Activated CD4-positive, alpha-beta T cell treated with anti-CD3 and anti-CD28 coated beads, Interleukin-2, amount 50 U/mL, for 1 hour (primary cell): ENCODE measurements at regions not wholly inside any gene's neighbourhood (a gene's known extent, or its start where the extent isn't known, plus 50 kb on each side); places are given as distances from the start of the nearest gene placed in this dataset.
"Not testable (repeated sequence)": the region's sequence is repeated elsewhere in the genome, so short reads cannot be mapped to it uniquely, and the experiment has no call there.

Source experiments
- DNase-seq: peaks from one replicate; pipeline ENCODE4 v3.0.0-alpha.2; 2020

DNA sequence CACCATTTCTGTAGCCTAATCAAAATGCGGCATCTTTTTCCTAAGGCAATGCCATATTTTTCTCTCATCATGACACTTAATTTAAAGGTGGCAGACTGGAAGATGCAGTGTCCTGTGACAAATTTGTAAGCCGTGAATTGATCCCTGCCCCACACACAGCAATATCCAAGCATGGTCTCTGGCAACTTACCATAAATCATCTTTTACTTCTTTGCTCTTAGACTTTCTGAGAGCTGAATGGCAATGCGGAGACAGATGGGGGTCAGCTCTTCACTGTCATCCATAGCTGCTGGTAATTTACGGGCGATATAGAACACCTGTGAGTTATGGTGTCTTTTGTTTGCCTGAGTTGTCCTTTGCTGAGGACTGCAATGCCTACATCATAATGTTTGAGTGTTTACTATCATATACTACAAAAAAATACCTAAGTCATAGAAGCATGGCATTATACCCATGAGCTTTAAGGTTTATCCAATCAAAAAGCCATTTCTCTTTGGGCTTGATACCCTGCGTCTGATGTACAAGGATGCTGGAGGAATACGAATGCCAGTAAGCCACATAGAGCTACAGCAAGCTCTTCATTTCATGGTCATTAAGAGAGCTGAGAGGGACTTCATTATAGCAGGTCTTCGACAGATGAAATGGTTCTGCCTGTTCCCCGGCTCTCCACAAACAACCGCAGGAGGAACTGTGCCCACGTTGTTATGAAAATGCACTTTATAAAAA lies 148.1 kb downstream of the TRIML1 start:
- no peak for DNase-seq

DNA sequence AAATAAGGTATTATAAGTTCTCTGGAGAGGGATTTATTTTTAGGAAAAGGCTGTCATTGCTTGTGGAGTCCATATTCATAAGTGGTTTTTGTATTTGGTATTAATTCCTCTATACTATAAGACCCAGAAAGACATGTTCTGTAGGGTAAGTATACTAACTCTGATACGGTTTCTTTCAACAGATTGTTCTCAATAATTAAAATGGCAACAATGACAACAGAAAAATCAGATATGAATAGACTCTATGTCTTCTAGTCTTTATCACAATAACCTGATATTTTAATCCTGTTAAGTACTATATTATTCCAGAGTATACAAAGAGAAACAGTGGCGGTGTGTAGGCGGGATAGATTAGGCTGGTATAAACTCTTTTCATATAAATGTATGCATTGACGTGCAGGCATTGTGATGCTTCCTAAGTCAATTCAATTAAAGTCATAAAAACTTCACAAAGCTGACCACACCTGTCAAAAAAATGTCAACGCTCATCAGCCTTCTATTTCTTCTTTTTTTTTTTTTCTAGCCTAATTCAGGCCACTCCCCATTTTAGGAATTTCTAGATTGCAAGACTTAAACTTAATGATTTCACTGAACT lies 150.4 kb downstream of the TRIML1 start:
- DNase-seq = no peak

DNA sequence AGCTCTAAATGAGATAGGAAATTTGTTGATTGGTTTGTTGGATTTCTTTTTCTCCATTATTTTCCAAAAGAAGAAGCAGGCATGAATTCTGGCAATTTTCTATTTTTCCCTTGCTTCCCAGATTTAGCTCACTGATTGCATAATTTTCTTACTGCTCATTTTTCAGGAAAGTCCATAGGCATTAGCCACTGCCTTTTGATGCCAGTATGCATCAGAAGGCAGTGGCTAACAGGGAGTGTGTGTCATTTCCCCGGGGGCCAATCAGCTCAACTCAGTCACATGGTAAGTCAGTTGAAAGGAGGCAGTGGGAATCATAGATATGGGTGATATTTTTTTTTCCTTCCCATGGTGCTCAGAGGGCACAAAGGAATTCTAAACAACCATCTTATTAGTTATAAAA lies 156.7 kb downstream of the TRIML1 start:
- DNase-seq = no peak

DNA sequence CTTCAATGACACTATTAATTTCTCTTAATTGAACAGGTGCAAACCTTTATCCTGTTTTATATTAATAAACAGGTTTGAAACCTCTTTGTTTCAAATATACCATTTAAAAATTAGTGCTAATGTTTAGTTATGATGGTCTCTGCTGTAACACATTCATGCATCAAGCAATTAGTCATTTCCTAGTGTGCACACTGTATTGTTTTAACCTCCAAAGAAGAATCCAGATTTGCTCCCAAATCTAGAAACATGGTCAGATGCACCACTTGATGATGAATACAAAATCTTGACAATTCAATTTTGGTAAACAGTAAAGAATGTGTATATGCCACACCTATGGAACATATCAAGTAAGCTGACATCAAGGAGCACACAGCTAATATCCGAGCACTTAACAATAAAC lies 157.1 kb downstream of the TRIML1 start:
- DNase-seq = no peak

DNA sequence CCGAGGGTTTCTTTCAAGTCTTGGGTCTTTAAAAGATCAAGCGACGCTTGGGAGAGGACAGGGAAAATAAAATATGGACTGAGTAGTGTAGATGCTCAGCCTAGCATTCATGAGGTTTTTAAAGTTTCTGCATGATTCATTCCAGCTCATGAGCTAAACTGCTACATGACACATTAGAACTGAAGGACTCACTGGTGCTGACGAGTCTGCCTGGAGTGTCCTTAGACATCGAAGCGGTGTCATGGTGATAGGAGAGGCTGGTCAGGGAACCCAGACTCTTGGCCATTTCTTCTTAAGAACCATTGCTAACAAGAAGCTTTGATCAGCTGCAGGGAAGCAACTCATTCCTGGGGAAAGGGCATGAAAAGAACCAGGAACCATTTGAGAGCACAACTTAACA lies 158.6 kb downstream of the TRIML1 start:
- no peak for DNase-seq

DNA sequence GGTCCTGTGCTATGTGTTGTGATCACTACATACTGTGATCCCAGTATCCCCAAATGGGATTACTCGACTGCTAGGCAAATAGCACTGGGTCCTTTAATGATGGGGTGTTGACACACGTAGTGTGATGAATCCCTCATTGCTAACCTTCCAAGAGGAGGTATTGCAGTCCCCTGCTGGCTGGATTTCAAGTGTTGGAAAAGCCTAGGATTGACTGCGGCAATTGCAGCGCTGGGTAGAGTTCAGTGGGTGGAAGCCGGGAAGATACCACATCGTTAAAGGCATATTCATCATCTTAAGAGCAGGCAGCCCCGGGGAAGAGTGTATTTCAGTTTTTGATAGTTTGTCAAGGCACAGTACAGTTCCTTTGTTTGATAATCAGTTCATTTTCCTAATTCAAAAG lies 159.9 kb downstream of the TRIML1 start:
- no peak for DNase-seq

DNA sequence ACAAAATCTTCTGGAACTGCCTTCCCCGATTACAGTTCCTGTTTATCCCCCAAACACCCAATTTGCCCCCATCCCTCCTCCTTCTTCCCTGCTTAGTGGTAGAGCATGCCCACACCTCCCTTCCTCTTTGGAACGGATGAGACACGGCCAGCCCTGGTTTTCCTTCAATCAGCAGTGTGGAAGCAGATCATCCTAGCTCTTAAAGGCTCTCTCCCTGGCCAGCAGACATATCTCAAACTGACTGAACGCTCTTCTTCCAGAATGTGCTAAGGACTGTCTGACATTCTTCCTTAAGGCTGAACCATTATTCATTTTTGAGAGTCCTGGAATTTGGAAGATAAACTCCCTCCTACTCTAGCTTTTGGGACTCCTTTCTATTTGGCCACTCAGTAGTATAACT lies 161.1 kb downstream of the TRIML1 start:
- no peak for DNase-seq

DNA sequence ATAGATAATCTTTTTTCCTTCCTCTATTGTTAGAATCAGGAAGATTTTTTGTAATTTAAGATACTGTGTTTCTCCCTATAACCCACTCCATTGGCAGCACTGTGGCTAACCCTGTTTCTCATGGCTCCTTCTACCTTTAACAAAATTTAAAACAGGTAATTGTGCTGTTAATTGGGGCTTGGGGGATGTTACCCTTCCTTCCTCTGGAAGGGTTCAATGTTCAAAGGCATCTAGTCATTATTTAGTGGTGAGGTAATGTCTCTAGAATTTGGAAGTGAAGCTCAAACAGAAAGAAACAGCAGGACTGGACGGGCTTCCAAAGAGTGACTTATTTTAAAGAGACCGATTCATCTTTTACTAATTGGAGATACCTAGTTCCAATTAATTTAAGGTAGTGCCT lies 166.4 kb downstream of the TRIML1 start:
- no peak for DNase-seq

DNA sequence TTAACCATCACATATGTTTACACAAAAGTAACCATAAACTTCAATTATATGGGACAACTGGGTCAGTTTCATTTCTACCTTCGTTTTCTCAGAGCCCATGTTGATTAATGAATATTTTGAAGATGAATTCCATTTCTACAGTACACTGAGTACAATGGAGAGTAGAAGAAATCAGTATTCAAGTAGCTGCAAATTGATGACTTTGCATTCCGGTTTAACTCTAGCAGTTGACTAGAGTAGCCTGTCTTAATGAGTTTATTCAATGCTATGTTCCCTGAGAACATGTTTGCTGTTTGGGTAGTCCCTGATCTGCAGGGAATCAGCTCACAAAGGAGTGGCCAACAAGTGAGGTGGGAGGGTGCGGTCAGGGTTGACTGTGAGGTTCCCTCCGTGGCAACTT lies 168.3 kb downstream of the TRIML1 start:
- no peak for DNase-seq

DNA sequence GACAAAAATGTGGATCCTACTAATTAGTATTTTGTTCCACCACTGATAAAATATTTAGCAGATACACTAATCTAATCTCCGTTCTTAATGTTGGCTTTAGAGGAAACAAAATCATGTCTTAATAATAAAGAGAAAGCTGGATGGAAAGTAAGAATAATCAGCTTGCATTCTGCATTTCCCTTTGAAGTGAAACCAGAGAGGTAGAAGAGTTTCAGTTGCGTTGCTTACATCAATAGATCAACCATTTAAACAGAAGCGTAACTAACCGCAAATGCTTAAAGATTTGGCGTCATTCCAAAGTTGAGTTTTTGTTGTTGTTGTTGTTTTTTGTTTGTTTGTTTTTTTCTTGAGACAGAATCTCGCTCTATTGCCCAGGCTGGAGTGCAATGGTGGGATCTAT lies 168.9 kb downstream of the TRIML1 start:
- DNase-seq = no peak

DNA sequence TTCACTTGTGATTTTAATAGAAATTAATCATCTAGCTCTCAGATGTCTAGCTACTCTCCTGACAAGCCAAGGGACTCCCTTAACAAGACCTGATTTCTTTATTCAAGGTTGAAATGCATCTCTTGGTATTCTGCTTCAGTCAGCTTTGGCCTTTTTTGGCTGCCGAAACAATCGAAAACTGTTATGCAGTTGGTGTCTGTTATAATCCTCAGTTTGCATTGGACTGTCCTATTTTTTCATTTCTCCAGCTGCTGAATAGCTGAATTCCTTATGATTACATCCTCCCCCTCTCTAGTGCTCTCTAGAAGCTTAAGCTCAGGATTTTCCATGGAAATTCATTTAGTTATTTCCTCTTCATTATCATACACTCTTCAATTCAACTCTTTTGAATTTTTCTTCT lies 177.2 kb downstream of the TRIML1 start:
- no peak for DNase-seq

DNA sequence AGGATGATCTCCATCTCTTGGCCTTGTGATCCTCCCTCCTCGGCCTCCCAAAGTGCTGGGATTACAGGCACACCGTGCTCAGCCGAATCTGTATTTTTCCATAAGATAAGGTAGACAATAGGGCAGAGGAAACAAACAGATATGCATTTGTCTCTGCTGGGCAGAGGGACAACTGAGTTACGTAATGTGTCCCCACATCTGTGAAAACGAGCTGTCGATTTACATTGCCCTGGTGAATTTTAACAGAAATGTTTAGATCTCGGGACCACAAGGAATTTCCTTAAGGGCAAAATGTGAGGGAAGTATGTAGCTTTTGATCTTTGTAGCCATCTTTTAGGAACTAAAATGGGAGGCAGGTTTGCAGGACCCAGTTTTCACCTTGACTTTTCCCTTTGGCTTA lies 189.7 kb downstream of the TRIML1 start:
- DNase-seq = no peak

DNA sequence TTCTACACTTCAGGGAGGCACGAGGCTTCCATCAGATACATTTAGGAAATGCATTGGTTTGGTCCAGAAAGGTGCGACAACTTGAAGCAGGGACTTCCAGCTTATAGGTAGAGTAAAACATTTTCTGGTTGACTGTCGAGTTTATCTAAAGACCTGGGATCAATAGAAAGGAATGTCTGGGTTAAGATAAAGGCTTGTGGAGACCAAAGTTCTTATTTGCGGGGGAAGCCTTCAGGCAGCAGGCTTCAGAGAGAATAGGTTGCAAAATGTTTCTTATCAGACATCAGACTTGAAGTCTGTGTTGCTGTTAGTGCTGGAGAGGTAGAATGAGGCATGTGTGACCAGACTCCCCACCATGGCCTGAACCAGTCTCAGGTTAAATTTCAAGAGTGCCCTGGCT lies 190.3 kb downstream of the TRIML1 start:
- DNase-seq = no peak

DNA sequence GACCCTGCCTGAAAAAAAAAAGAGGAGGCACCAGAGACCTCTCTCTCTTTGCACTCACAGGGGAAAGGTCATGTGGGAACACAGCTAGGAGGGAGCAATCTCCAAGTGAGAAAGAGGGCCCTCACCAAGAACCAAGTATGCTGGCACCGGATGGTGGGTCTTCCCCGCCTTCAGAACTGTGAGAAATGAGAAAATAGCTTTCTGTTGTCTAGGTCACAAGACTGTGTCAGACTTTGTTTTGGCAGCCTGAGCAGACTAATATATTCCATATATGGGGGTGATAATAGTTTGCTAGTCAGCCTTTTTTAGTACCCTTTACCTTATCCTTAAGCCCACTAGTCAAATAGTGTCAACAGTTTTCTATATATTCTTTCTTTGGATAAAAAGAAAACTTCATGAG lies 193.0 kb downstream of the TRIML1 start:
- DNase-seq = no peak

DNA sequence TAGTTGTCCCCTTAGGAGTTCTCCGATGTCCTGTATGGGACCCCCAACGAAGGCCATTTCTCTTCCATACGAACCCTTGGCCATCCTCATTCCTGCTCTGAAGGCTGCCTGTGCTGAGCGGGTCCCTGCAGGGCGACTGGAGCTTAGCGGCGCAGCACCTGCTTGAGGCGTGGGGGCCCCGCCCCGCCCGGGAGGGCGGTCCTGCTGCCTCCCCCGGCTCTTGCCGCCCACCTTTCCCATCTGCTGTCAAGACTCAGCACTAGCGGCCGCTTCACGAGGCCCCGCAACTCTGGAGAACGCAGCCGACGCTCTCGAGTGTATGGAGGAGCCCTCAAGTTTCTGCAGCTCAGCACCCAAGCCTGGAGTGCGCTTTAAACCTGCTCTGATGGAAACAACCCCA lies 197.7 kb downstream of the TRIML1 start:
- no peak for DNase-seq

DNA sequence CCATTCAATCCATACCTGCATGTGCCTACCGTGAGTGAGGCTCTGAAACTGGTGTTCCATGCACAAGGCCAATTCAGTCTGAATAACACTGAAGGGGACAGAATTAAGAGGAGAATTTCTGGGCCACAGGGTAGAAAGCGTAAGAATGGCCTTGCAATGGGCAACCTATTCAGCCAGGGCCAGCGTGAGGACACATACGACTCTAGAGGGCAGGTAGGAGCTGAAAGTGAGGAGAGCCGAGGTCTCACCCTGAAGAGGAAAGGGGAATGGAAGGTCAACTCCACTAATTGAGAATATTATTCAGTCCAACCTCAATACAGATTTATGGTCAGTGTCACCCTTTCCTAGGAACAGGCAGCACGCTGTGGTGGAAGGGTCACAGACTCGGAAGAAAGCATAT lies 202.2 kb downstream of the TRIML1 start:
- no peak for DNase-seq

DNA sequence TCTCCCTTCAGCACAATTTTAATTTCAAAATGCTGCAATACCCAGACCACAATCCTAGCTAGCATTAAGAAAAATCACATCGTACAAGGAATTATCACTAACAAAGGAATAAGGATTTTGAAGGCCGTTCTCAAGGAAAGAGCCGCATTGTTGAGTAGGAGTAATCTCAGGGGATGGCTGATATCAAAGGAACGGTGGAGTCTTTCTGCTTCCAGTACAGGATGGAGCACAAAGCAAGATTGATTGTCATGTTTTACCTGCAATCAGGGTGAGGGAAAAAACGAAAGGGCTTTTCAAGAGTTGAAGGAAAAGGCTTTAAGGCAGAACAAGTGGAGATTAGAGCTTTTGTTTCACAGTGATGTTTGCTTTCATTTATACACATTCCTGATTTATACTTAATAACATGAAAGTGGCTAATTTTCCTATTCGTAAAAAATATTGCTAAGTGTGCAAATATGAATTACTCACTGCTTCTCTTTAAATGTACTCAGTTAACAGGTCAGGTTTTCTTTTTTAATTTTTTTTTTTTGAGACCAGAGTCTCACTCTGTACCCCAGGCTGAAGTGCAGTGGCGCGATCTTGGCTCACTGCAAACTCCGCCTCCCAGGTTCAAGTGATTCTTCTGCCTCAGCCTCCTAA lies 207.0 kb downstream of the TRIML1 start:
- no peak for DNase-seq

DNA sequence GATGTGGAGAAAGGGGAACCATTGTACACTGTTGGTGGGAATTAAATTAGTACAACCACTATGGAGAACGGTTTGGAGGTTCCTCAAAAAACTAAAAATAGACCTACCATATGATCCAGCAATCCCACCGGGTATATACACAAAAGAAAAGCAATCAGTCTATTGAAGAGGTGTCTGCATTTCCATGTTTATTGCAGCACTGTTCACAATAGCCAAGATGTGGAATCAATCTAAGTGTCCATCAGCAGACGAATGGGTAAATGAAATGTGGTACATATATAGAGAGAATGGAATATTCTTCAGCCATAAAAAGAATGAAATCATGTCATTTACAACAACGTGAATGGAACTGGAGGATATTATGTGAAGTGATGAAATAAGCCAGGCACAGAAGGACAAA lies 208.1 kb downstream of the TRIML1 start:
- DNase-seq = no peak

DNA sequence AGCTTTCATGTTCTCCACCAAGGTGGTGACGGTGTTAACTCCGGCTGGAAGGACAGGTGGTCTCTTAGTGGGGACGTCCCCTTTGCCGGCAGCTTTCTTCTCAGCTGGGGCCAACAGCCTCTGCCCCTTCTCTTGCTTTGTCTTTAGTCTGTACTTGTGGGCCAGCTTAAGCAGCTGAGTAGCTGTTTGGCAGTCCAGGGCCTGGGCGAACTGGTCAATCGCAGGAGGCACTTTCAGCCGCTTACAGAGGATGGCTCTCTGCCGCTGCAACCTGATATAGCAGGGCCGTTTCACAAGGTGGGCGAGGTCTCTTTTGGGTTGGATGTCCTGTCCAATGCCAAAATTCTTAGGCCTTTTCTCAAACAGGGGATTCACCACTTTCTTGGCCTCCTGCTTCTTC lies 210.3 kb downstream of the TRIML1 start:
- not testable (repeated sequence) for DNase-seq

DNA sequence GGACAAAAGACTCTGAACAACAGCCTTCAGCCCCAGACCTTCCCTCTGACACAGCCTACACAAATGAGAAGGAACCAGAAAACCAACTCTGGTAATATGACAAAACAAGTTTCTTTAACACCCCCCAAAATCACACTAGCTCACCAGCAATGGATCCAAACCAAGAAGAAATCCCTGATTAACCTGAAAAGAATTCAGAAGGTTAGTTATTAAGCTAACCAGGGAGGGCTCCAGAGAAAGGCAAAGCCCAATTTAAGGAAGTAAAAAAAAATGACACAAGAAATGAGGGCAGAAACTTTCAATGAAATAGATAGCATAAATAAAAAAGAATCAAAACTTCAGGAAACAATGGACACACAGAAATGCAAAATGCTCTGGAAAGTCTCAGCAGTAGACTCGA lies 224.0 kb downstream of the TRIML1 start:
- no peak for DNase-seq

DNA sequence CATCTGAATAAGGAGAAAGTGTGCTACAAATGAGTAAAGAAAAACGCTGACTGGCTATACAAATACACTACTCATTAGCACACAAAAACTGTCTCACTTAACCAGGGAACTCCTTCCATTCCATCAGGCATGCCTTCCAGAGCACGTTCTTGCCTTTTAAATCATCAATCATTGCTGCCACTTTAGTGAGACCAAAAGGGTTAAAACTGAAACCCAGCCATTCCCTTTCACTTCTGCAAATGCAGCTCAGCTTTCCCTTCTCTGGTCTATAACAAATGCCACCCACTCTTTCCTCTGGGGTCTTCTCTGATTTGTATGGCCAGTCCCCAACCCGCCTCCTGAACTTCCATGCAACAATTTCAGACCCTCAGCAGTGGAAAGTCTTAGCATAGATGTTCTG lies 231.5 kb downstream of the TRIML1 start:
- DNase-seq = no peak

DNA sequence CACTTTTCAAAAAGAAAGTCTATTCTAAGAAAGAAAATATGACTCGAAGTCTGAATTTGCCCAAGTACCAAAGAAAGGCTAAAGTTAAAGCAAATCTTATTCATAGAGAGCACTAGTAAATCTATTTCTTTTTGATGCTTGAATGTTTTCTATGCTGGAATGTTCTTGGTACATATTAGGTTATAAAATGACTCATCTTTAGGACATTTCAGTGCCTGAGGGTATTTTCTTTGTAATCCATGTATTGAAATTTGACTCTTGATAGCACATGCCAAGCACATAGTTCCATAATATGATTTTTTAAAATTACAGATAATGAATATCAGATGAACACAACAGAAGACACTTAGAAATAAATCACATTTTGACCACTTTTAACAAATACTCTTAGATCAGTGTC lies 232.8 kb downstream of the TRIML1 start:
- DNase-seq = no peak

DNA sequence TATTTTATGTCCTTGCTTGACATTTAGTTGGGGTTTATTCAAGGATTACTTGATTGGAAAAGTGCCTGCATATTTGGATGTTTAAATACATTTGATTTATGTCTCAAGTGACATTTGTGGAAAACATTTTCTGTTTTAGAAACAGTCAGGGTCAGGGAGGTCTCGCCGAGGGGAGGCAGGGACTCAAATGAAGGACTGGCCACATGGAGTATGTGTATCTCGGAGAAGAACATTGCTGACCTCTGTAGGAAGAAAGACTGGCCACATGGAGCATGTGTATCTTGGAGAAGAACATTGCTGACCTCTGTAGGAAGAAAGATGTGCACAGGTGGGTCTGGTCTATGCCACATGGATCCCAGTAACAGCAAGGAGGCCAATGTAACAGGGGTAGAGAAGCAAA lies 233.6 kb downstream of the TRIML1 start:
- DNase-seq = no peak

DNA sequence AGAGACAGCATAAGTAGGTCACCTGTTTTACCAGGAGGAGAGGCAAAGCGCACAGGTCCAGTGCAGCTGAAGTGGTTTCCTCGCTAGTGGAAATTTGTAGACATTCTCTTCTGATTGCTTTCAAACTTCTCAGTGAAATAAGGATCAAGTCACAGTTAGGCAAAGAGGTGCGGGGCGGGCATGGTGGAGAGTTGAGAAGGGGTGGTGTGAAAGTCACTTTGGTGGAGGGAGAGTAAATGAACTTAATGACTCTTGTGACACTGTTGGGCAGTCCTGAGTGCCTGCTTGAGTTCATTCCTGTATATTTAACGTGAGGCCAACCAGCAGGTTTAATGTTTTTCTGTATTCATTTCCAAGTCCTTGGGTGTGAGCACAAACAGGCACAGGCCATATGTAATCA lies 235.6 kb downstream of the TRIML1 start:
- no peak for DNase-seq

DNA sequence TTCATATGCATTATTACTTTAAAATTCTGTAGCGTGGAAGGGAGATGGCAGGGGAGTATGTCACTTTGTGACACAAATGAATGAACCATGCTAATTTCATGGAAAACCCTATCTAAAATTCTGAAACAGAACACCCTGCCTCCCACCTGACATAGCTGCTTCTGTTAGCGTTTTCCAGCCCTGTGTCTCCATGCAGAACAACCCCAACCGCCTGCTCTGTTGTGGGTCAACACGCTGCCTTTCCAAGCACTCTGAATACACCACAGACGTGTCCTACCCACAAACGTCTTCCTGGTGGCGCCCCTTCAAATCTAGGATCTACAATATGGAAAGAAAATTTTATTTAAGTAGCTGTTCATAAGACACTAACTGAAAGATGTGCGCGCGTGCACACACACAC lies 238.6 kb downstream of the TRIML1 start:
- DNase-seq = no peak
